ENCODE measurements at regions not wholly inside any gene's neighbourhood (a gene's known extent, or its start where the extent isn't known, plus 50 kb on each side); places are given as distances from the start of the nearest gene placed in this dataset.

DNA sequence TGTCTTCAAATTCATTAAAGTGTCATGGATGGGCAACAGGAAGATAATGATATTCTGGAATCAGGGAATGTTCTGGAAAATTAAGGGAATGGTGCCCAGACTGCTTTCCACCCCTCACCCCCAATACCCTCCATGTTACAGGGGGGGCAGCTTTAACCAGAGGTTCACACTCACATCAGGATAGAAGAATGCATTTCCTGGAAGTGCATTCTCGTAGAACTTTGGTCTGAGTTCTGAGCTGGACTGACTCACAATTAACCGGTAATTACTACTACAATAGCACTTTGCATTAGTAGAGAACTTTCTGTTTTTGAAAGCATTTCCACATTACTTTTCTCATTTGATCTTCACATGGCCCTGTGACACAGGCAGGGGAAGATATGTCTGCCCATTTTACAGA, 52.5 kb upstream of the SHISA3 start:
- TF ChIP-seq, protein P1, sequence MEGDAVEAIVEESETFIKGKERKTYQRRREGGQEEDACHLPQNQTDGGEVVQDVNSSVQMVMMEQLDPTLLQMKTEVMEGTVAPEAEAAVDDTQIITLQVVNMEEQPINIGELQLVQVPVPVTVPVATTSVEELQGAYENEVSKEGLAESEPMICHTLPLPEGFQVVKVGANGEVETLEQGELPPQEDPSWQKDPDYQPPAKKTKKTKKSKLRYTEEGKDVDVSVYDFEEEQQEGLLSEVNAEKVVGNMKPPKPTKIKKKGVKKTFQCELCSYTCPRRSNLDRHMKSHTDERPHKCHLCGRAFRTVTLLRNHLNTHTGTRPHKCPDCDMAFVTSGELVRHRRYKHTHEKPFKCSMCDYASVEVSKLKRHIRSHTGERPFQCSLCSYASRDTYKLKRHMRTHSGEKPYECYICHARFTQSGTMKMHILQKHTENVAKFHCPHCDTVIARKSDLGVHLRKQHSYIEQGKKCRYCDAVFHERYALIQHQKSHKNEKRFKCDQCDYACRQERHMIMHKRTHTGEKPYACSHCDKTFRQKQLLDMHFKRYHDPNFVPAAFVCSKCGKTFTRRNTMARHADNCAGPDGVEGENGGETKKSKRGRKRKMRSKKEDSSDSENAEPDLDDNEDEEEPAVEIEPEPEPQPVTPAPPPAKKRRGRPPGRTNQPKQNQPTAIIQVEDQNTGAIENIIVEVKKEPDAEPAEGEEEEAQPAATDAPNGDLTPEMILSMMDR (IDR thresholded peaks at IDR 0.05), result no peak
- no peak for TF ChIP-seq POLR2A (IDR thresholded peaks at IDR 0.05)

Data from esophagus squamous epithelium (tissue), 4 donors.